HFF-Myc (cell line): ENCODE measurements at regions not wholly inside any gene's neighbourhood (a gene's known extent, or its start where the extent isn't known, plus 50 kb on each side); places are given as distances from the start of the nearest gene placed in this dataset.
"Not testable (repeated sequence)": the region's sequence is repeated elsewhere in the genome, so short reads cannot be mapped to it uniquely, and the experiment has no call there.

Experiments used
- DNase-seq: peaks from one replicate; pipeline ENCODE4 v3.0.0-alpha.2; 2011; ENCODE audit warnings: low read depth; ENCODE audit errors: extremely low read depth
- H3K4me3 ChIP-seq: replicated peaks from 2 replicates; pipeline ENCODE4 v1.5.1; 2011; ENCODE audit warnings: low read depth, mild to moderate bottlenecking, control low read depth, low read length
- CTCF ChIP-seq: IDR thresholded peaks from 2 replicates; pipeline ENCODE4 v1.5.1; 2012; ENCODE audit warnings: mild to moderate bottlenecking, low read depth, low read length, control low read depth; ENCODE audit errors: missing control alignments

DNA sequence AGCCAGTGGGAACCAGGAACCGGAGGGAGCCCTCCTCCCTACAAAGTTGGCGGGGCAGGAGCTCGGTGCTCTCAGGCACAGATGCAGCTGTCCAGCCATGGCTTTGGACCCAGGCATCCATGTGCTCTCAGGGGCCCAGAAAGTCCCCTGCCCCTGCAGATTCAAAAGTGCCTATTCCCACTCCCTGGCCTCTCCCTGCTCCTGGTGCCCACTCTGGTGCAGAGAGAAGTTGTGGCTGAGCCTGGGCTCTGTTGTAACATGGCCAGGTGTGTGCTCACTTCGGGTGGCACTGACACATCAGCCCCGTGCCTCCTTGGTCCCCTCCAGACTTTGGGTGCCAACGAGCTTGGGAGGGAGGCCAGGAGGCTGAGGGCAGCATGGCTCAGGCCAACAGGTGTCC, 315.8 kb upstream of the KYNU start:
- no peak for DNase-seq
- TF ChIP-seq CTCF: no peak
- H3K4me3 ChIP-seq: no peak overlapping the region

- DNase-seq: no peak
- no peak for TF ChIP-seq CTCF
- H3K4me3 ChIP-seq: no peak overlapping the region
Observed at GRCh38 chr2:142557391-142557790, 320.1 kb upstream of the KYNU start.

DNA sequence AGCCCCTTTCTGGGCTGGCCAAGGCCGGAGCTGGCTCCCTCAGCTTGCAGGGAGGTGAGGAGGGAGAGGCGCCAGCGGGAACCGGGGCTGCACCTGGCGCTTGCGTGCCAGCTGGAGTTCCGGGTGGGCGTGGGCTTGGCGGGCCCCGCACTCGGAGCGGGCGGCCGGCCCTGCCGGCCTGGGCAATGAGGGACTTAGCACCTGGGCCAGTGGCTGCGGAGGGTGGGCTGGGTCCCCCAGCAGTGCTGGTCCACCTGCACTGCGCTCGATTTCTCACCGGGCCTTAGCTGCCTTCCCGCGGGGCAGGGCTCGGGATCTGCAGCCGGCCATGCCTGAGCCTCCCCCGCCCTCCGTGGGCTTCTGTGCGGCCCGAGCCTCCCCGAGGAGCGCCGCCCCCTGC, 331.5 kb upstream of the KYNU start:
- DNase-seq, H3K4me3 ChIP-seq: not testable (repeated sequence)

GRCh38 chr2:142545036-142545435, 332.4 kb upstream of the KYNU start:
- DNase-seq: no peak
- no peak for TF ChIP-seq CTCF
- no peak overlapping the region for H3K4me3 ChIP-seq

DNA sequence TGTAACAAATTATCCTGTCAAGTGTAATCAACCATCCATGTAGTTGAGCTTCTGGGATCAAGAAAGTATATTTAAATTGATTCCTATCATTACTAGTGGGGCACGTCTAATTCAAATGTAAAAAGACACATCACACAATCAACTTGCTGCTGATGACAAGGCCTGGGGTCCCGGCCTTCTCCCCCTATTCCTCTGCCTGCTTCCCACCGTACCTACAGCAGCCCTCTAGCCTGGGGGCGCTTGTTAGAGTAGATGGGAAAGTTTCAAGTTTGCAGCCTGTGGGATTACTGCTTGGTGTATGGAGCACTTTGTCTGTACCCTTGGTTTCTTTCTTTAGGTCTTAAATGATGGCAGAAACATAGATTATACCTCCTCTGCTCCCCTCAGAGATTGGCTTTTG, 333.3 kb upstream of the KYNU start:
- no peak for DNase-seq
- H3K4me3 ChIP-seq: no peak overlapping the region
- TF ChIP-seq CTCF: no peak

- H3K4me3 ChIP-seq: no peak overlapping the region
- no peak for DNase-seq
- TF ChIP-seq CTCF: no peak
Observed at GRCh38 chr2:142542431-142542910, 335.0 kb upstream of the KYNU start.

GRCh38 chr2:142536966-142537365, 340.5 kb upstream of the KYNU start:
- DNase-seq: no peak
- no peak for TF ChIP-seq CTCF
- no peak overlapping the region for H3K4me3 ChIP-seq
